Fibroblast of lung (primary cell): ENCODE measurements at regions not wholly inside any gene's neighbourhood (a gene's known extent, or its start where the extent isn't known, plus 50 kb on each side); places are given as distances from the start of the nearest gene placed in this dataset.

Source experiments
- DNase-seq, 2 donors: peaks; one replicate each; pipeline versions ENCODE4 v3.0.0 to v3.0.0-alpha.2; 2010; ENCODE audit warnings: low read depth in 2 of 2
- H2AFZ ChIP-seq: 2 replicates; pipeline ENCODE4 v1.5.1; 2012; ENCODE audit warnings: low read length, control low read depth, inconsistent platforms
- H3K27ac ChIP-seq: 2 replicates; pipeline ENCODE4 v1.5.1; 2011; ENCODE audit warnings: low read length, control low read depth; ENCODE audit not compliant: insufficient read depth
- H3K27me3 ChIP-seq: 2 replicates; pipeline ENCODE4 v1.5.1; 2011; ENCODE audit warnings: mild to moderate bottlenecking, low read length; ENCODE audit not compliant: control insufficient read depth, insufficient read depth
- H3K36me3 ChIP-seq: 2 replicates; pipeline ENCODE4 v1.5.1; 2011; ENCODE audit warnings: low read length; ENCODE audit not compliant: control insufficient read depth, insufficient read depth
- H3K4me1 ChIP-seq: 2 replicates; pipeline ENCODE4 v1.5.1; 2011; ENCODE audit warnings: low read length; ENCODE audit not compliant: control insufficient read depth, insufficient read depth; ENCODE audit errors: extremely low read depth
- H3K4me2 ChIP-seq: 2 replicates; pipeline ENCODE4 v1.5.1; 2011; ENCODE audit warnings: low read length, control low read depth; ENCODE audit not compliant: insufficient read depth; ENCODE audit errors: extremely low read depth
- H3K4me3 ChIP-seq, 4 experiments: fragments of 200-600 bp in 1 of 4; sonication (generic) in 1 of 4; replicated peaks in 1 of 4; 2 replicates each; pipeline ENCODE4 v1.5.1; 2011 to 2016; ENCODE audit warnings: low read length in 4 of 4, low read depth in 3 of 4, mild to moderate bottlenecking in 3 of 4, control low read depth in 2 of 4, inconsistent platforms in 1 of 4, mixed read lengths in 1 of 4; ENCODE audit not compliant: insufficient read depth in 1 of 4; ENCODE audit errors: control extremely low read depth in 1 of 4
- H3K79me2 ChIP-seq: 2 replicates; pipeline ENCODE4 v1.5.1; 2012; ENCODE audit warnings: mild to moderate bottlenecking, low read length, inconsistent platforms; ENCODE audit not compliant: control insufficient read depth, insufficient read depth
- H3K9ac ChIP-seq: 2 replicates; pipeline ENCODE4 v1.5.1; 2011; ENCODE audit warnings: mild to moderate bottlenecking, low read length, control low read depth; ENCODE audit not compliant: insufficient read depth
- H3K9me3 ChIP-seq: 2 replicates; pipeline ENCODE4 v1.5.1; 2012; ENCODE audit warnings: low read depth, low read length; ENCODE audit not compliant: control insufficient read depth, insufficient read depth
- H4K20me1 ChIP-seq: 2 replicates; pipeline ENCODE4 v1.5.1; 2011; ENCODE audit warnings: low read length; ENCODE audit not compliant: control insufficient read depth, insufficient read depth; ENCODE audit errors: extremely low read depth
- EZH2 ChIP-seq: IDR thresholded peaks from 2 replicates; pipeline ENCODE4 v1.5.1; 2012; ENCODE audit warnings: low read length, control low read depth, mild to moderate bottlenecking; ENCODE audit errors: missing control alignments
- TF ChIP-seq, protein P1 (sequence below), 2 donors: IDR thresholded peaks in 1 of 2; conservative IDR thresholded peaks in 1 of 2; 1 replicate in 1 of 2; 2 replicates in 1 of 2; pipeline ENCODE4 v1.5.1; 2011 to 2012; ENCODE audit warnings: low read length in 2 of 2, control low read depth in 1 of 2, inconsistent platforms in 1 of 2, low read depth in 1 of 2, mild to moderate bottlenecking in 1 of 2

DNA sequence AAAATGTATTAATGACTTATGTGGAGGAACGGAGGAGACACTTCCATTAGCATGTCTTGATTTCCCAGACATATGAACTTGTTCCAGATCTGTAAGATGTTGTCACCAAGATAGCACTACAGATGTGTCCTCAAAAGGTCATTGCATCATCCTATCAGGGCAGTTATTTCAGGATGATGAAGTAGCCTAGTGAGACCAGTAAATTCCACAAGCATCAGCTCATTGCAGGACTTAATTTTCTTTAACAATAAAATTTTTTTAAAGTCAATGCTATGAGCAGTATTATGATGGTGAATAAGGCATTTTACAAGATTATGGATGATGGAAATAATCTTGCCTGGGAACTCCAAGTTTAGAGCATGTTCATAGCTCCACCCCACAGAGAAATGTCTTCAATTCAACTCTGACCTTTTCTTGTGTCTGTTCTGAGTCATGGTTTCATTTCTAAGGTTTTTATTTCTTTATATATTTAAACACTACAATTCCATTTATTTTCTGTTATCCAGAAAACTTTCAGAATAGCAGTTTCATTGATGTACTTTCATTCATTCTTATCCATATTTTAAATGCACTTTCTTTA is 1203.3 kb upstream of the CELF2 start:
- H3K27ac ChIP-seq: no peak overlapping the region
- peak; percentile 59 to 69 for DNase-seq
- no peak overlapping the region for H2AFZ ChIP-seq

DNA sequence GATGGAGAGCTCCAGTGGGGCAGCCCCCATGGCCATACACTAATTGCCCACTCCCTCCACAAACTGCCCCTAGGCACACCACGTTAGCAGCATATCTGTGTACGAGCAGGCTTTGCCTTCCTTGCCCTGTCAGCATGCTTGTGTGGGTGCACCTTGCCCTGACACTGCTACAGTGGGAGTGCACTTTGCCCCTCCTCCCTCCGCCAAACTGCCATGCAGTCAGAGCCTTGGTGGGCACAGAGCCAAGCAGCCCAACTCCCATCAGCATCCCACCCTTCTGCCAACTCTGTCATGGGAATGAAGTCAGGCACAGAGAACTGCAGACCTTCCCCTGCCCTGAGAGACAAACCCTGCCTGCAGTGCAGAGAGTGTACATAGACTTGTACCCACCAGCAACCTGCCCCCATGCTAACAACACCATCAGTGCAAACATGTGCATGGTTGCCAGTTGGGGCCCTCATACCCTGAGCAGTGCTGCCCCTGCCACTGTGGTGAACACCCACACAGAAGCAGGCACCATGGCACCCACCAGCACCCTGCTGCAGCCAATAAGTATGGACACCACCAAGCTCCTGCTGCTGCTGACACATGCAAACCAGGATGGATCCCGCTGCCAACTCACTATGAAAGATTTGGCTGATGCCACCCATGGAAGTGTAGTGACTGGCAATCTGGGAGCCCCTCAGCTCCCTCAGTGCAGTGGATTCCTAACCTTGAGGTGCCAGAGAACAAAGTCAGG is 1197.7 kb upstream of the CELF2 start:
- Histone ChIP-seq H3K27me3 (no peaks in the 10 kb centered on the region), H3K4me3 (no peak overlapping the region), H2AFZ (no peak overlapping the region), H3K9ac (no peak overlapping the region), H3K79me2 (no peaks in the 10 kb centered on the region), H3K27ac (no peak overlapping the region), H3K4me2 (no peak overlapping the region), H3K9me3 (no peaks in the 10 kb centered on the region), H4K20me1 (no peaks in the 10 kb centered on the region), H3K4me1 (no peaks in the 10 kb centered on the region), H3K36me3 (no peaks in the 10 kb centered on the region)
- no peak for DNase-seq
- TF ChIP-seq, protein P1, sequence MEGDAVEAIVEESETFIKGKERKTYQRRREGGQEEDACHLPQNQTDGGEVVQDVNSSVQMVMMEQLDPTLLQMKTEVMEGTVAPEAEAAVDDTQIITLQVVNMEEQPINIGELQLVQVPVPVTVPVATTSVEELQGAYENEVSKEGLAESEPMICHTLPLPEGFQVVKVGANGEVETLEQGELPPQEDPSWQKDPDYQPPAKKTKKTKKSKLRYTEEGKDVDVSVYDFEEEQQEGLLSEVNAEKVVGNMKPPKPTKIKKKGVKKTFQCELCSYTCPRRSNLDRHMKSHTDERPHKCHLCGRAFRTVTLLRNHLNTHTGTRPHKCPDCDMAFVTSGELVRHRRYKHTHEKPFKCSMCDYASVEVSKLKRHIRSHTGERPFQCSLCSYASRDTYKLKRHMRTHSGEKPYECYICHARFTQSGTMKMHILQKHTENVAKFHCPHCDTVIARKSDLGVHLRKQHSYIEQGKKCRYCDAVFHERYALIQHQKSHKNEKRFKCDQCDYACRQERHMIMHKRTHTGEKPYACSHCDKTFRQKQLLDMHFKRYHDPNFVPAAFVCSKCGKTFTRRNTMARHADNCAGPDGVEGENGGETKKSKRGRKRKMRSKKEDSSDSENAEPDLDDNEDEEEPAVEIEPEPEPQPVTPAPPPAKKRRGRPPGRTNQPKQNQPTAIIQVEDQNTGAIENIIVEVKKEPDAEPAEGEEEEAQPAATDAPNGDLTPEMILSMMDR (conservative IDR thresholded peaks at IDR 0.05 in 1 of 2, IDR thresholded peaks at IDR 0.05 in 1 of 2; ENCODE audit: low read depth in 1 of 2, low read length in 2 of 2): no peak
- TF ChIP-seq EZH2: no peak

More for the DNA sequence above, 1203.3 kb upstream of the CELF2 start:
- Histone ChIP-seq H3K9ac (no peak overlapping the region), H3K27me3 (no peaks in the 10 kb centered on the region), H3K9me3 (no peaks in the 10 kb centered on the region), H3K4me2 (peak overlapping the region; percentile 15), H3K4me1 (no peaks in the 10 kb centered on the region), H3K79me2 (no peaks in the 10 kb centered on the region), H3K36me3 (no peaks in the 10 kb centered on the region), H3K4me3 (no peak overlapping the region), H4K20me1 (no peaks in the 10 kb centered on the region)
- TF ChIP-seq, protein P1 (conservative IDR thresholded peaks at IDR 0.05 in 1 of 2, IDR thresholded peaks at IDR 0.05 in 1 of 2; ENCODE audit: low read depth in 1 of 2, low read length in 2 of 2): no peak
- no peak for TF ChIP-seq EZH2

DNA sequence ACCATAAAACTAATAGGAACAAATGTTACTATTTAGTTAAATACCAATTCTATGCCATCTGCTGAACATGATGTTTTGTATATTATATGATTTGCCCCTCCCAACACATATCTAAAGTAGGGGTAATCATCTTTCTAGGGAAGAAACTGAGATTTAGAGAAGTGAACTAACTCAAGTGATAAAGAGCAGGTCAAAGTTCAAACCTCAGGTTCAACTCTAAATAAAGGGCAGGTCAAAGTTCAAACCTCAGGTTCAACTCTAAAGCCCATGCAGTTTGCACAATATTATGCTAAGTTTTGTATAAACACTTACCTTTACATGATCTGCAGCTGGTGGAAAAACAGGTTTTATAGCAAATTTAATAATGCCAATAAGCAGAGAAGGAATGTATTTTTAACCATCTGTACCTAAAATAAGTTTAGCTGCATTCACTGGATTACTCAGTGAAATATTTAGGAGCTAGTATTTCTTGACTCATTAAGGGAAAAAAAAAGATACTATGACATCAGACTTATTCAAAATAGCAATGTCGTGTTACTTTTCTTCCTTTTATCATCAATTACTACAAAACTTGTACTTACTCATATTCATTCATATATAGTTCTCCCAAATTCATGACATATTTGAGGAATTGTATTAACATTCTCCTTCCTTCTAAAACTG is 1194.3 kb upstream of the CELF2 start:
- Histone ChIP-seq H3K4me3 (no peak overlapping the region), H3K4me1 (no peaks in the 10 kb centered on the region), H3K9ac (no peak overlapping the region), H4K20me1 (no peaks in the 10 kb centered on the region), H2AFZ (no peak overlapping the region), H3K79me2 (no peaks in the 10 kb centered on the region), H3K27ac (no peak overlapping the region), H3K4me2 (no peak overlapping the region), H3K36me3 (no peaks in the 10 kb centered on the region), H3K27me3 (no peaks in the 10 kb centered on the region), H3K9me3 (no peaks in the 10 kb centered on the region)
- TF ChIP-seq, protein P1 (conservative IDR thresholded peaks at IDR 0.05 in 1 of 2, IDR thresholded peaks at IDR 0.05 in 1 of 2; ENCODE audit: low read depth in 1 of 2, low read length in 2 of 2): no peak
- no peak for TF ChIP-seq EZH2
- DNase-seq: peak; percentile 18 to 25
